ENCODE measurements at regions not wholly inside any gene's neighbourhood (a gene's known extent, or its start where the extent isn't known, plus 50 kb on each side); places are given as distances from the start of the nearest gene placed in this dataset.

GRCh38 chr2:237025090-237025865, 60.4 kb upstream of the COPS8 start (continued):
- 0 out of 2 replicates have a peak, but pooled peaks have one; percentile 29 for TF ChIP-seq ZNF589 (CRISPR knock-in tag; conservative IDR thresholded peaks at IDR 0.05)
- TF ChIP-seq, protein P1, sequence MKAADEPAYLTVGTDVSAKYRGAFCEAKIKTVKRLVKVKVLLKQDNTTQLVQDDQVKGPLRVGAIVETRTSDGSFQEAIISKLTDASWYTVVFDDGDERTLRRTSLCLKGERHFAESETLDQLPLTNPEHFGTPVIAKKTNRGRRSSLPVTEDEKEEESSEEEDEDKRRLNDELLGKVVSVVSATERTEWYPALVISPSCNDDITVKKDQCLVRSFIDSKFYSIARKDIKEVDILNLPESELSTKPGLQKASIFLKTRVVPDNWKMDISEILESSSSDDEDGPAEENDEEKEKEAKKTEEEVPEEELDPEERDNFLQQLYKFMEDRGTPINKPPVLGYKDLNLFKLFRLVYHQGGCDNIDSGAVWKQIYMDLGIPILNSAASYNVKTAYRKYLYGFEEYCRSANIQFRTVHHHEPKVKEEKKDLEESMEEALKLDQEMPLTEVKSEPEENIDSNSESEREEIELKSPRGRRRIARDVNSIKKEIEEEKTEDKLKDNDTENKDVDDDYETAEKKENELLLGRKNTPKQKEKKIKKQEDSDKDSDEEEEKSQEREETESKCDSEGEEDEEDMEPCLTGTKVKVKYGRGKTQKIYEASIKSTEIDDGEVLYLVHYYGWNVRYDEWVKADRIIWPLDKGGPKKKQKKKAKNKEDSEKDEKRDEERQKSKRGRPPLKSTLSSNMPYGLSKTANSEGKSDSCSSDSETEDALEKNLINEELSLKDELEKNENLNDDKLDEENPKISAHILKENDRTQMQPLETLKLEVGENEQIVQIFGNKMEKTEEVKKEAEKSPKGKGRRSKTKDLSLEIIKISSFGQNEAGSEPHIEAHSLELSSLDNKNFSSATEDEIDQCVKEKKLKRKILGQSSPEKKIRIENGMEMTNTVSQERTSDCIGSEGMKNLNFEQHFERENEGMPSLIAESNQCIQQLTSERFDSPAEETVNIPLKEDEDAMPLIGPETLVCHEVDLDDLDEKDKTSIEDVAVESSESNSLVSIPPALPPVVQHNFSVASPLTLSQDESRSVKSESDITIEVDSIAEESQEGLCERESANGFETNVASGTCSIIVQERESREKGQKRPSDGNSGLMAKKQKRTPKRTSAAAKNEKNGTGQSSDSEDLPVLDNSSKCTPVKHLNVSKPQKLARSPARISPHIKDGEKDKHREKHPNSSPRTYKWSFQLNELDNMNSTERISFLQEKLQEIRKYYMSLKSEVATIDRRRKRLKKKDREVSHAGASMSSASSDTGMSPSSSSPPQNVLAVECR (CRISPR knock-in tag; IDR thresholded peaks at IDR 0.05; ENCODE audit: borderline replicate concordance), result no peak
- no peak for TF ChIP-seq YEATS2 (CRISPR knock-in tag; IDR thresholded peaks at IDR 0.05; ENCODE audit: borderline replicate concordance)
- TF ChIP-seq ZBTB4 (CRISPR knock-in tag; IDR thresholded peaks at IDR 0.05; ENCODE audit: borderline replicate concordance), result no peak
- TF ChIP-seq CHCHD3 (CRISPR knock-in tag; IDR thresholded peaks at IDR 0.05), result no peak
- TF ChIP-seq MLLT10 (CRISPR knock-in tag; IDR thresholded peaks at IDR 0.05), result no peak
- peak; percentile 83; the same call in 1 of the 2 replicates for TF ChIP-seq GFI1 (CRISPR knock-in tag; IDR thresholded peaks at IDR 0.05; ENCODE audit: borderline replicate concordance)
- no peak for TF ChIP-seq ZNF251 (CRISPR knock-in tag; IDR thresholded peaks at IDR 0.05)
- TF ChIP-seq REPIN1 (CRISPR knock-in tag; IDR thresholded peaks at IDR 0.05; ENCODE audit: borderline replicate concordance, low read depth), result no peak
- no peak for TF ChIP-seq SMARCC2 (IDR thresholded peaks at IDR 0.05)
- peak; percentile 62 for TF ChIP-seq CREM (IDR thresholded peaks at IDR 0.05)
- no peak for TF ChIP-seq CREM (CRISPR knock-in tag; IDR thresholded peaks at IDR 0.05)
- TF ChIP-seq, protein P2, sequence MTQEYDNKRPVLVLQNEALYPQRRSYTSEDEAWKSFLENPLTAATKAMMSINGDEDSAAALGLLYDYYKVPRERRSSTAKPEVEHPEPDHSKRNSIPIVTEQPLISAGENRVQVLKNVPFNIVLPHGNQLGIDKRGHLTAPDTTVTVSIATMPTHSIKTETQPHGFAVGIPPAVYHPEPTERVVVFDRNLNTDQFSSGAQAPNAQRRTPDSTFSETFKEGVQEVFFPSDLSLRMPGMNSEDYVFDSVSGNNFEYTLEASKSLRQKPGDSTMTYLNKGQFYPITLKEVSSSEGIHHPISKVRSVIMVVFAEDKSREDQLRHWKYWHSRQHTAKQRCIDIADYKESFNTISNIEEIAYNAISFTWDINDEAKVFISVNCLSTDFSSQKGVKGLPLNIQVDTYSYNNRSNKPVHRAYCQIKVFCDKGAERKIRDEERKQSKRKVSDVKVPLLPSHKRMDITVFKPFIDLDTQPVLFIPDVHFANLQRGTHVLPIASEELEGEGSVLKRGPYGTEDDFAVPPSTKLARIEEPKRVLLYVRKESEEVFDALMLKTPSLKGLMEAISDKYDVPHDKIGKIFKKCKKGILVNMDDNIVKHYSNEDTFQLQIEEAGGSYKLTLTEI (CRISPR knock-in tag; conservative IDR thresholded peaks at IDR 0.05), result no peak
- no peak for TF ChIP-seq ZNF572 (CRISPR knock-in tag; IDR thresholded peaks at IDR 0.05)
- TF ChIP-seq, protein P3, sequence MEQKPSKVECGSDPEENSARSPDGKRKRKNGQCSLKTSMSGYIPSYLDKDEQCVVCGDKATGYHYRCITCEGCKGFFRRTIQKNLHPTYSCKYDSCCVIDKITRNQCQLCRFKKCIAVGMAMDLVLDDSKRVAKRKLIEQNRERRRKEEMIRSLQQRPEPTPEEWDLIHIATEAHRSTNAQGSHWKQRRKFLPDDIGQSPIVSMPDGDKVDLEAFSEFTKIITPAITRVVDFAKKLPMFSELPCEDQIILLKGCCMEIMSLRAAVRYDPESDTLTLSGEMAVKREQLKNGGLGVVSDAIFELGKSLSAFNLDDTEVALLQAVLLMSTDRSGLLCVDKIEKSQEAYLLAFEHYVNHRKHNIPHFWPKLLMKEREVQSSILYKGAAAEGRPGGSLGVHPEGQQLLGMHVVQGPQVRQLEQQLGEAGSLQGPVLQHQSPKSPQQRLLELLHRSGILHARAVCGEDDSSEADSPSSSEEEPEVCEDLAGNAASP (CRISPR knock-in tag; IDR thresholded peaks at IDR 0.05; ENCODE audit: borderline replicate concordance), result no peak
- TF ChIP-seq, protein P4, sequence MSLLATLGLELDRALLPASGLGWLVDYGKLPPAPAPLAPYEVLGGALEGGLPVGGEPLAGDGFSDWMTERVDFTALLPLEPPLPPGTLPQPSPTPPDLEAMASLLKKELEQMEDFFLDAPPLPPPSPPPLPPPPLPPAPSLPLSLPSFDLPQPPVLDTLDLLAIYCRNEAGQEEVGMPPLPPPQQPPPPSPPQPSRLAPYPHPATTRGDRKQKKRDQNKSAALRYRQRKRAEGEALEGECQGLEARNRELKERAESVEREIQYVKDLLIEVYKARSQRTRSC (CRISPR knock-in tag; IDR thresholded peaks at IDR 0.05; ENCODE audit: low read depth), result no peak
- no peak for TF ChIP-seq JUNB (CRISPR knock-in tag; IDR thresholded peaks at IDR 0.05; ENCODE audit: borderline replicate concordance)
- no peak for TF ChIP-seq RFX5 (IDR thresholded peaks at IDR 0.05; ENCODE audit: low read depth, low read length)

All from HepG2 (cell line).